Brain microvascular endothelial cell (primary cell): ENCODE measurements at regions not wholly inside any gene's neighbourhood (a gene's known extent, or its start where the extent isn't known, plus 50 kb on each side); places are given as distances from the start of the nearest gene placed in this dataset.

Experiments used
- DNase-seq: peaks from one replicate; pipeline ENCODE4 v3.0.0-alpha.2; 2020
- H3K27ac ChIP-seq: fragments of 250-450 bp; sonication (Bioruptor Pico); 2 replicates; pipeline ENCODE4 v1.5.1; 2020; ENCODE audit warnings: mild to moderate bottlenecking, moderate library complexity
- H3K27me3 ChIP-seq: fragments of 250-450 bp; sonication (Bioruptor Pico); replicated peaks from 2 replicates; pipeline ENCODE4 v1.5.1; 2020; ENCODE audit warnings: mild to moderate bottlenecking
- H3K36me3 ChIP-seq: fragments of 250-450 bp; sonication (Bioruptor Pico); replicated peaks from 2 replicates; pipeline ENCODE4 v1.5.1; 2020; ENCODE audit warnings: mild to moderate bottlenecking
- H3K4me3 ChIP-seq: 2 replicates; pipeline ENCODE4 v1.5.1; 2011; ENCODE audit warnings: low read depth, mild to moderate bottlenecking, control low read depth, low read length, moderate library complexity
- in situ Hi-C: cut with HindIII; loops from 2 replicates; pipeline ENCODE4 v1.10.0; 2017; ENCODE audit warnings: low sequenced_read_pairs, low pct_ligation_motif_present
- TF ChIP-seq, protein P1 (sequence below): IDR thresholded peaks from 2 replicates; pipeline ENCODE4 v1.5.1; 2011; ENCODE audit warnings: low read depth, mild to moderate bottlenecking, moderate library complexity, low read length, control low read depth, inconsistent platforms; ENCODE audit errors: missing control alignments

DNA sequence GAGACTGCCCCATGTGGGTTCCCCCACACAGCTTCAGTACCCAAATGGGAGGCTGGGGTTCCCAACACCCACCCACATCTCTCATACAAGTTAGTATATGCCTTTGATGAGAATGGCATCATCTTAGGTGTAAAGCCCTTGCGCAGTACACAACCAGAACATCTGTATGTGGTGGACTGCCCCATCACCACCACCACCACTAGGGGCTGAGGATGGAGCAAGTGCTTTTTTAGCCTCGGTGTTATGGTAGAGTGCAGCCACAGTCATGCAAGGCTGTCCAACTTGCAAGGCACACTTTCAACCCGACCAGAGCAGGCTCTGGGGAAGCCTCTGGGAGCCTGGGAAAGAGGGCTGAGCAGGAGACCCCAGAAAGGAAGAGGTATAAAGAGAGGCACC is 241.2 kb downstream of the TFCP2L1 start:
- in situ Hi-C loops: no loop called here
- no peak for DNase-seq
- no peaks in the 10 kb centered on the region for H3K36me3 ChIP-seq
- H3K4me3 ChIP-seq: no peak overlapping the region
- H3K27me3 ChIP-seq: peaks cover 2% of the 10 kb centered on the region
- TF ChIP-seq, protein P1, sequence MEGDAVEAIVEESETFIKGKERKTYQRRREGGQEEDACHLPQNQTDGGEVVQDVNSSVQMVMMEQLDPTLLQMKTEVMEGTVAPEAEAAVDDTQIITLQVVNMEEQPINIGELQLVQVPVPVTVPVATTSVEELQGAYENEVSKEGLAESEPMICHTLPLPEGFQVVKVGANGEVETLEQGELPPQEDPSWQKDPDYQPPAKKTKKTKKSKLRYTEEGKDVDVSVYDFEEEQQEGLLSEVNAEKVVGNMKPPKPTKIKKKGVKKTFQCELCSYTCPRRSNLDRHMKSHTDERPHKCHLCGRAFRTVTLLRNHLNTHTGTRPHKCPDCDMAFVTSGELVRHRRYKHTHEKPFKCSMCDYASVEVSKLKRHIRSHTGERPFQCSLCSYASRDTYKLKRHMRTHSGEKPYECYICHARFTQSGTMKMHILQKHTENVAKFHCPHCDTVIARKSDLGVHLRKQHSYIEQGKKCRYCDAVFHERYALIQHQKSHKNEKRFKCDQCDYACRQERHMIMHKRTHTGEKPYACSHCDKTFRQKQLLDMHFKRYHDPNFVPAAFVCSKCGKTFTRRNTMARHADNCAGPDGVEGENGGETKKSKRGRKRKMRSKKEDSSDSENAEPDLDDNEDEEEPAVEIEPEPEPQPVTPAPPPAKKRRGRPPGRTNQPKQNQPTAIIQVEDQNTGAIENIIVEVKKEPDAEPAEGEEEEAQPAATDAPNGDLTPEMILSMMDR: peak; percentile 43
- no peak overlapping the region for H3K27ac ChIP-seq

DNA sequence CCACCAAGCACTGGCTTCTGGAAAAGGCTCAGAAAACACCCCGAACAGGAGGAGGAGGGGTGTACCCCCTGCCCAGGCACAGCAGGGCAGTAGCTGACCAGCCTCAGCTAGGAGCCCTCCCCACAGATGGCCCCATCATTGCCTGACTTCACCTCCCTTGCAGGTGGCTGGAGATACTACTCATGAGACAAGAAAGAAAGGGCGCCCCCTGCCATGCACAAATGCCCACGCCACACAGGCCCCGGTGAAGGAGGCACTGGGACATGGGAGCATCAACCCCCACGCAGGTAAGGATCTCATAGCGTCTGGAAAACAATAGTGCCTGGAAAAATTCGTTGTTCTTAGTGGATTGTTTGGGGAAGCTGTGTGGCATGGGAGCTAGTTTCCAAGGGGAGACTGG is 240.6 kb downstream of the TFCP2L1 start:
- peaks cover 1% of the 10 kb centered on the region for H3K27me3 ChIP-seq
- H3K27ac ChIP-seq: no peak overlapping the region
- in situ Hi-C loops: no loop called here
- no peak overlapping the region for H3K4me3 ChIP-seq
- DNase-seq: no peak
- no peaks in the 10 kb centered on the region for H3K36me3 ChIP-seq
- TF ChIP-seq, protein P1: peak; percentile 45

DNA sequence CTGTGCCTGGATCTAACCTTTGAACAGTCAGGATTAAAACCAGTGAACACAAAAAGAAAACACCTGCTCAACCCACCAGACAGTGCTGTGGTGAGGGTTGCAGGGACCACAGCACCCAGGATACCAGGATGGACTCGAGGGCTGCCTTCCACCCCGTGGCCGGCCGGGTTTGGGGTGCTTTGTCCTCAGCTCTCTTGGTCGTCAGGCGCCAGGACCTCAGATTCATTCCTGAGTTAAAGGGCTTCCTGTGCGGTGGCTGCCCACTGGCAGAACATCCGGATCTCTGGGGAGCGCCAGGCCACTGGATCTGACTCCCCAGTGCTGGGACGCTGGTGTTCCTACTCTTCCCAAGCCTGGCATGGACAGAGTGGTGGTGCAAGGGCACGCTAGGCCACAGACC is 239.8 kb downstream of the TFCP2L1 start:
- in situ Hi-C loops: no loop called here
- TF ChIP-seq, protein P1: no peak

DNA sequence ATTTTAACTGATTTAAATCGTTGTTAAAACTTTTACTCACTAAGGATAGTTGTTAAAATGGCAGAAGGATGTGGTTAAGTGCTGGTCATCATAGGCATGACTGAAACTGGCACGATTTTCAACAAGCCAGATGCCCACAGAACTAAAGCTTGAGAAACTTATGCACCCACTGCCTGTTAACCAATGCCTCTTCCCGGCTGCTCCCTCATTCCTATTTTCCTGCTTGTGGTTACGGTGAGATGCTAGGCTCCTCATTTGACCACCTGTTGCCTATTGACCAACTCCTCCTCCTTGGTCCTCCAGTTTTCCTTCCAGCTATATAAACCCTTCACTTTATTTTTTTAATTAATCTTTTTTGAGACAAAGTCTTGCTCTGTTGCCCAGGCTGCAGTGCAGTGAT is 238.7 kb downstream of the TFCP2L1 start:
- no peaks in the 10 kb centered on the region for H3K36me3 ChIP-seq
- in situ Hi-C loops: no loop called here
- no peaks in the 10 kb centered on the region for H3K27me3 ChIP-seq
- H3K27ac ChIP-seq: no peak overlapping the region
- no peak for DNase-seq
- TF ChIP-seq, protein P1: no peak
- no peak overlapping the region for H3K4me3 ChIP-seq

More for the DNA sequence above, 239.8 kb downstream of the TFCP2L1 start:
- H3K27ac ChIP-seq: no peak overlapping the region
- H3K4me3 ChIP-seq: no peak overlapping the region
- no peak for DNase-seq
- no peaks in the 10 kb centered on the region for H3K27me3 ChIP-seq
- no peaks in the 10 kb centered on the region for H3K36me3 ChIP-seq

DNA sequence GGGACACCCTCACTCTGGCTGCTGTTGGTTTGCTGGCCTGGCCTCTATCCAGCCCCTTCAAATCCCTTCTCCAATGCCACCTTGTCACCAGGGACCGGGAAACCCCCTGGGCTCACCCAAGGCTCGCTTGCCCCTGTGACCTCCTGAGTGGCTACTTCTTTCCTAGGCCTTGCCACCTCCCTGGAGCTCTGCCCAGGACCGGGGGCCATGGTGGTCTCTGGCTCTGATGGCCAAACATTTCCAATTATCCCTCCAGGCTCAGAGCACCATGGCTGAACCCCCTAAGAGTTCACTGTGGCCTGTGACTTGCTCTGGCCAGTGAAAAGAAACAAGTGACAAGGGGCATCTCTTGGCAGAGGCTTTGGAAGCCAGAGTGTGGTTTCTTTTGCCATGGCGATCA is 237.6 kb downstream of the TFCP2L1 start:
- Histone ChIP-seq H3K36me3 (no peaks in the 10 kb centered on the region), H3K4me3 (no peak overlapping the region), H3K27ac (no peak overlapping the region), H3K27me3 (no peaks in the 10 kb centered on the region)
- DNase-seq: no peak
- in situ Hi-C loops: no loop called here
- TF ChIP-seq, protein P1: no peak

DNA sequence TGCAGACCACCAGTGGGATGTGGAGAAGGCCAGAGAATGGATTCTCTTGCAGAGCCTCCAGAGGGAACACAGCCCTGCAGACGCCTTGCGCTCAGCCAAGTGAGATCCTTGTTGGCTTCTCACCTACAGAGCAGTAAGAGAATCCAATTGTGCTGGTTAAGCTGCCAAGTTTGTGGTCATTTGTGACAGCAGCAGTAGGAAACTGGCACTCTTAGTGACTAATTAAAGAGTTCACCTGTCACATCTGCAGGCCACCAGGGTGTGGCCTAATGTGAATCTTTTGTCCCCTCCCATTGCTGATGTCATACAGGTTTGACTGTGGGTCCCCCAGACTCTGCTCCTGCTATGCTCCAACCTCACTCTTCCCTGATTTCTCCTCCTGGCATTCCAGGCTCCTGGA is 235.9 kb downstream of the TFCP2L1 start:
- TF ChIP-seq, protein P1: no peak
- DNase-seq: no peak
- no peak overlapping the region for H3K27ac ChIP-seq
- no peaks in the 10 kb centered on the region for H3K36me3 ChIP-seq
- in situ Hi-C loops: no loop called here
- H3K4me3 ChIP-seq: no peak overlapping the region
- H3K27me3 ChIP-seq: no peaks in the 10 kb centered on the region
